ENCODE measurements at regions not wholly inside any gene's neighbourhood (a gene's known extent, or its start where the extent isn't known, plus 50 kb on each side); places are given as distances from the start of the nearest gene placed in this dataset.
"Not testable (repeated sequence)": the region's sequence is repeated elsewhere in the genome, so short reads cannot be mapped to it uniquely, and the experiment has no call there.

- H3K9me3 Mint-ChIP-seq = peaks cover 0 to 5% (median 3%) of the 10 kb centered on the region in 3 donors
- Histone ChIP-seq H3K4me1 (ENCODE audit: control insufficient read depth in 1 of 2, extremely low read depth in 1 of 2, insufficient read depth in 2 of 2, low read length in 2 of 2) (no peaks in the 10 kb centered on the region), H3K4me3 (ENCODE audit: control insufficient read depth in 1 of 2, extremely low read depth in 1 of 2, low read length in 1 of 2) (no peak overlapping the region), H3K27me3 (replicated peaks in 1 of 2; ENCODE audit: control insufficient read depth in 2 of 2, extremely low read depth in 1 of 2, insufficient read depth in 2 of 2, low read length in 1 of 2) (no peaks in the 10 kb centered on the region), H3K9me3 (no peaks in the 10 kb centered on the region), H3K27ac (ENCODE audit: low read length) (no peak overlapping the region), H3K36me3 (ENCODE audit: control insufficient read depth in 2 of 2, extremely low read depth in 1 of 2, insufficient read depth in 1 of 2, low read length in 1 of 2) (no peaks in the 10 kb centered on the region)
- no peak for ATAC-seq (replicated peaks in 1 of 4)
- 62% methylated on average over 5 of the region's 6 CpGs for WGBS (ENCODE audit: insufficient coverage)
- ChIA-PET CTCF (no interaction called here), POLR2A (no interaction called here)
- no peak overlapping the region for H3K27ac Mint-ChIP-seq
- no peak overlapping the region for H3K4me3 Mint-ChIP-seq
- H3K4me1 Mint-ChIP-seq = no peaks in the 10 kb centered on the region
- DNase-seq = no peak
- H3K36me3 Mint-ChIP-seq = no peaks in the 10 kb centered on the region
- no peaks in the 10 kb centered on the region for H3K27me3 Mint-ChIP-seq
Observed at GRCh38 chr6:141874930-141875602, 257.7 kb upstream of the GJE1 start.

GRCh38 chr6:141869509-141869908 is 263.2 kb upstream of the GJE1 start:
- no CpG with 5 or more reads among the region's 2 CpGs for WGBS (ENCODE audit: insufficient coverage)
- H3K9me3 Mint-ChIP-seq; H3K4me3 ChIP-seq (ENCODE audit: control insufficient read depth in 1 of 2, extremely low read depth in 1 of 2, low read length in 1 of 2); H3K27ac ChIP-seq (ENCODE audit: low read length); H3K27me3 Mint-ChIP-seq; H3K36me3 Mint-ChIP-seq; H3K4me1 ChIP-seq (ENCODE audit: control insufficient read depth in 1 of 2, extremely low read depth in 1 of 2, insufficient read depth in 2 of 2, low read length in 2 of 2); H3K27me3 ChIP-seq (replicated peaks in 1 of 2; ENCODE audit: control insufficient read depth in 2 of 2, extremely low read depth in 1 of 2, insufficient read depth in 2 of 2, low read length in 1 of 2); H3K9me3 ChIP-seq; H3K27ac Mint-ChIP-seq; ATAC-seq (replicated peaks in 1 of 4); DNase-seq; H3K36me3 ChIP-seq (ENCODE audit: control insufficient read depth in 2 of 2, extremely low read depth in 1 of 2, insufficient read depth in 1 of 2, low read length in 1 of 2); POLR2A ChIA-PET; H3K4me1 Mint-ChIP-seq; H3K4me3 Mint-ChIP-seq: not testable (repeated sequence)
- CTCF ChIA-PET = interaction anchor here in 1 of 2 donors (1.0 kb wide), 1 partner anchor 8 kb away, joined by 3 read pairs; no protein-coding TSS in a partner anchor

GRCh38 chr6:141867767-141868166 is 265.0 kb upstream of the GJE1 start:
- POLR2A ChIA-PET = no interaction called here
- no peaks in the 10 kb centered on the region for H3K4me1 Mint-ChIP-seq
- WGBS (ENCODE audit: insufficient coverage) = 97% methylated on average over 3 of the region's 6 CpGs

GRCh38 chr6:141866731-141867497 is 265.8 kb upstream of the GJE1 start:
- POLR2A ChIA-PET = no interaction called here
- Mint-ChIP-seq H3K4me3 (no peak overlapping the region), H3K27me3 (no peaks in the 10 kb centered on the region), H3K36me3 (no peaks in the 10 kb centered on the region), H3K27ac (no peak overlapping the region), H3K4me1 (no peaks in the 10 kb centered on the region), H3K9me3 (peaks cover 0 to 8% (median 2%) of the 10 kb centered on the region in 3 donors)
- no peak for DNase-seq
- no peaks in the 10 kb centered on the region for H3K4me1 ChIP-seq (ENCODE audit: control insufficient read depth in 1 of 2, extremely low read depth in 1 of 2, insufficient read depth in 2 of 2, low read length in 2 of 2)
- no peaks in the 10 kb centered on the region for H3K27me3 ChIP-seq (replicated peaks in 1 of 2; ENCODE audit: control insufficient read depth in 2 of 2, extremely low read depth in 1 of 2, insufficient read depth in 2 of 2, low read length in 1 of 2)
- no peak overlapping the region for H3K27ac ChIP-seq (ENCODE audit: low read length)
- no CpG with 5 or more reads among the region's 2 CpGs for WGBS (ENCODE audit: insufficient coverage)
- no peak for ATAC-seq (replicated peaks in 1 of 4)
- H3K36me3 ChIP-seq (ENCODE audit: control insufficient read depth in 2 of 2, extremely low read depth in 1 of 2, insufficient read depth in 1 of 2, low read length in 1 of 2) = no peaks in the 10 kb centered on the region
- H3K4me3 ChIP-seq (ENCODE audit: control insufficient read depth in 1 of 2, extremely low read depth in 1 of 2, low read length in 1 of 2) = no peak overlapping the region
- no peaks in the 10 kb centered on the region for H3K9me3 ChIP-seq
- CTCF ChIA-PET = no interaction called here

More at GRCh38 chr6:141867767-141868166, 265.0 kb upstream of the GJE1 start:
- ATAC-seq (replicated peaks in 1 of 4) (no peak), DNase-seq (no peak)
- Mint-ChIP-seq H3K9me3 (peaks cover 0 to 8% (median 5%) of the 10 kb centered on the region in 3 donors), H3K27me3 (no peaks in the 10 kb centered on the region), H3K4me3 (no peak overlapping the region), H3K27ac (no peak overlapping the region), H3K36me3 (no peaks in the 10 kb centered on the region)
- Histone ChIP-seq H3K27ac (ENCODE audit: low read length) (no peak overlapping the region), H3K4me3 (ENCODE audit: control insufficient read depth in 1 of 2, extremely low read depth in 1 of 2, low read length in 1 of 2) (no peak overlapping the region), H3K36me3 (ENCODE audit: control insufficient read depth in 2 of 2, extremely low read depth in 1 of 2, insufficient read depth in 1 of 2, low read length in 1 of 2) (no peaks in the 10 kb centered on the region), H3K4me1 (ENCODE audit: control insufficient read depth in 1 of 2, extremely low read depth in 1 of 2, insufficient read depth in 2 of 2, low read length in 2 of 2) (no peaks in the 10 kb centered on the region), H3K27me3 (replicated peaks in 1 of 2; ENCODE audit: control insufficient read depth in 2 of 2, extremely low read depth in 1 of 2, insufficient read depth in 2 of 2, low read length in 1 of 2) (no peaks in the 10 kb centered on the region), H3K9me3 (no peaks in the 10 kb centered on the region)
- CTCF ChIA-PET = no interaction called here

- POLR2A ChIA-PET = no interaction called here
- Mint-ChIP-seq H3K4me3 (no peak overlapping the region), H3K27ac (no peak overlapping the region), H3K9me3 (peaks cover 0 to 4% (median 0%) of the 10 kb centered on the region in 3 donors), H3K27me3 (no peaks in the 10 kb centered on the region), H3K36me3 (no peaks in the 10 kb centered on the region), H3K4me1 (peaks cover 16 to 40% (median 37%) of the 10 kb centered on the region in 3 donors)
- DNase-seq (no peak), ATAC-seq (replicated peaks in 1 of 4) (no peak)
- Histone ChIP-seq H3K27ac (ENCODE audit: low read length) (no peak overlapping the region), H3K4me1 (ENCODE audit: control insufficient read depth in 1 of 2, extremely low read depth in 1 of 2, insufficient read depth in 2 of 2, low read length in 2 of 2) (no peaks in the 10 kb centered on the region), H3K36me3 (ENCODE audit: control insufficient read depth in 2 of 2, extremely low read depth in 1 of 2, insufficient read depth in 1 of 2, low read length in 1 of 2) (no peaks in the 10 kb centered on the region), H3K4me3 (ENCODE audit: control insufficient read depth in 1 of 2, extremely low read depth in 1 of 2, low read length in 1 of 2) (no peak overlapping the region), H3K27me3 (replicated peaks in 1 of 2; ENCODE audit: control insufficient read depth in 2 of 2, extremely low read depth in 1 of 2, insufficient read depth in 2 of 2, low read length in 1 of 2) (no peaks in the 10 kb centered on the region), H3K9me3 (no peaks in the 10 kb centered on the region)
- CTCF ChIA-PET = no interaction called here
- WGBS (ENCODE audit: insufficient coverage) = no CpG with 5 or more reads among the region's 3 CpGs
Observed at GRCh38 chr6:141851063-141851462, 281.7 kb upstream of the GJE1 start.

- no peaks in the 10 kb centered on the region for H3K36me3 ChIP-seq (ENCODE audit: control insufficient read depth in 2 of 2, extremely low read depth in 1 of 2, insufficient read depth in 1 of 2, low read length in 1 of 2)
- H3K27me3 ChIP-seq (replicated peaks in 1 of 2; ENCODE audit: control insufficient read depth in 2 of 2, extremely low read depth in 1 of 2, insufficient read depth in 2 of 2, low read length in 1 of 2) = no peaks in the 10 kb centered on the region
- no peaks in the 10 kb centered on the region for H3K9me3 Mint-ChIP-seq
- no peaks in the 10 kb centered on the region for H3K4me1 ChIP-seq (ENCODE audit: control insufficient read depth in 1 of 2, extremely low read depth in 1 of 2, insufficient read depth in 2 of 2, low read length in 2 of 2)
- POLR2A ChIA-PET = no interaction called here
- no peaks in the 10 kb centered on the region for H3K36me3 Mint-ChIP-seq
- DNase-seq (peak in 28 of 35 experiments; percentile 0 to 59 (median 13)), ATAC-seq (replicated peaks in 1 of 4) (peak; percentile 66 to 98 (median 80))
- H3K27me3 Mint-ChIP-seq = no peaks in the 10 kb centered on the region
- WGBS (ENCODE audit: insufficient coverage) = no CpG with 5 or more reads among the region's 6 CpGs
- H3K4me1 Mint-ChIP-seq = peaks cover 16 to 42% (median 41%) of the 10 kb centered on the region in 3 donors
- H3K27ac ChIP-seq (ENCODE audit: low read length) = peak overlapping the region; percentile 61
- H3K9me3 ChIP-seq = no peaks in the 10 kb centered on the region
- peak overlapping the region in 2 of 3 donors; percentile 10 to 34 for H3K4me3 Mint-ChIP-seq
- no peak overlapping the region for H3K4me3 ChIP-seq (ENCODE audit: control insufficient read depth in 1 of 2, extremely low read depth in 1 of 2, low read length in 1 of 2)
- CTCF ChIA-PET = no interaction called here
- H3K27ac Mint-ChIP-seq = peak overlapping the region; percentile 88 to 90
Observed at GRCh38 chr6:141848029-141848890, 284.5 kb upstream of the GJE1 start.

All from T-cell (primary cell).